Right atrium auricular region (tissue), 2 donors: ENCODE measurements at regions not wholly inside any gene's neighbourhood (a gene's known extent, or its start where the extent isn't known, plus 50 kb on each side); places are given as distances from the start of the nearest gene placed in this dataset.

ENCODE experiments used
- DNase-seq: peaks from one replicate; pipeline ENCODE4 v3.0.0-alpha.2; 2019; ENCODE audit warnings: low spot score
- H3K27ac ChIP-seq, 2 donors: fragments of 200-600 bp; sonication (generic); 1 replicate in 1 of 2; 2 replicates in 1 of 2; pipeline ENCODE4 v1.5.1; 2016 to 2019
- H3K27me3 ChIP-seq, 2 donors: fragments of 200-600 bp; sonication (generic); one replicate each; pipeline versions ENCODE4 v1.5.1 to v1.6.0; 2017 to 2019
- H3K36me3 ChIP-seq: fragments of 200-600 bp; sonication (generic); one replicate; pipeline ENCODE4 v1.5.1; 2016
- H3K4me1 ChIP-seq, 2 donors: fragments of 200-600 bp; sonication (generic); one replicate each; pipeline versions ENCODE4 v1.5.1 to v1.6.0; 2017 to 2019
- H3K4me3 ChIP-seq, 2 donors: fragments of 200-600 bp; sonication (generic); 1 replicate in 1 of 2; 2 replicates in 1 of 2; pipeline ENCODE4 v1.5.1; 2017 to 2019; ENCODE audit warnings: mild to moderate bottlenecking in 1 of 2, moderate library complexity in 1 of 2
- H3K9me3 ChIP-seq, 2 donors: fragments of 200-600 bp; sonication (generic); one replicate each; pipeline ENCODE4 v1.5.1; 2019
- TF ChIP-seq, protein P1 (sequence below), 2 donors: fragments of 200-600 bp; sonication (generic); IDR thresholded peaks; one replicate each; pipeline ENCODE4 v1.5.1; 2019; ENCODE audit warnings: antibody characterized with exemption in 2 of 2

DNA sequence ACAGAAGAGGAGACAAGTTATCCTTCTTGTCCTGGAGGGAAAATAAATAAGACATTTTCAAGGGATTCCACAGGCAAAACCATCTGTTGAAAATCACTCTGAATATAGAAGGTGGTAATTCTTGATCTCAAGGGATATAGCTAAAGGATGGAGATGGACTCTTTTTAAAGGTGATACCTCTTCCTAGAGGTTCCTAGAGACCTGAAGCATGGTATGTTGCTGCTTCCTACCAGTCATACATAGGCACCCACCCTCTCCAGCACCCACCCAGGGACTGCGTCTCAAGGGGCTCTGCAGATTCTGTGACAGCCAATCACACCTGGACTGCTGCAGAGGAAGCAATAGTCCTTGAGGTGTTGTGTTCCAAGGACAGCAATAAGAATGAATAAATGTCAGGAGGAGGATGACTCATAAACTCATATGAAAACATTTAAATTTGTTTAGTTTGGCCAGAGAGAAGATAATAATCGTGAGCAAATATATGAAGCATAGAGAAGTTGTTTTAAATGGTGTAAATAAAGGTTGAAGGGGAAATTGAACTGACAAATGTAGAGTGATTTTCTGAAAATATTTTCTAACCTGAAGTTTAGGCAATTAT is 741.6 kb upstream of the CBLB start:
- H3K27ac ChIP-seq = no peak overlapping the region
- no peaks in the 10 kb centered on the region for H3K4me1 ChIP-seq
- DNase-seq = no peak
- TF ChIP-seq, protein P1, sequence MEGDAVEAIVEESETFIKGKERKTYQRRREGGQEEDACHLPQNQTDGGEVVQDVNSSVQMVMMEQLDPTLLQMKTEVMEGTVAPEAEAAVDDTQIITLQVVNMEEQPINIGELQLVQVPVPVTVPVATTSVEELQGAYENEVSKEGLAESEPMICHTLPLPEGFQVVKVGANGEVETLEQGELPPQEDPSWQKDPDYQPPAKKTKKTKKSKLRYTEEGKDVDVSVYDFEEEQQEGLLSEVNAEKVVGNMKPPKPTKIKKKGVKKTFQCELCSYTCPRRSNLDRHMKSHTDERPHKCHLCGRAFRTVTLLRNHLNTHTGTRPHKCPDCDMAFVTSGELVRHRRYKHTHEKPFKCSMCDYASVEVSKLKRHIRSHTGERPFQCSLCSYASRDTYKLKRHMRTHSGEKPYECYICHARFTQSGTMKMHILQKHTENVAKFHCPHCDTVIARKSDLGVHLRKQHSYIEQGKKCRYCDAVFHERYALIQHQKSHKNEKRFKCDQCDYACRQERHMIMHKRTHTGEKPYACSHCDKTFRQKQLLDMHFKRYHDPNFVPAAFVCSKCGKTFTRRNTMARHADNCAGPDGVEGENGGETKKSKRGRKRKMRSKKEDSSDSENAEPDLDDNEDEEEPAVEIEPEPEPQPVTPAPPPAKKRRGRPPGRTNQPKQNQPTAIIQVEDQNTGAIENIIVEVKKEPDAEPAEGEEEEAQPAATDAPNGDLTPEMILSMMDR (IDR thresholded peaks at IDR 0.05) = no peak
- H3K4me3 ChIP-seq = no peak overlapping the region
- no peaks in the 10 kb centered on the region for H3K9me3 ChIP-seq
- H3K27me3 ChIP-seq = no peaks in the 10 kb centered on the region
- H3K36me3 ChIP-seq = no peaks in the 10 kb centered on the region

DNA sequence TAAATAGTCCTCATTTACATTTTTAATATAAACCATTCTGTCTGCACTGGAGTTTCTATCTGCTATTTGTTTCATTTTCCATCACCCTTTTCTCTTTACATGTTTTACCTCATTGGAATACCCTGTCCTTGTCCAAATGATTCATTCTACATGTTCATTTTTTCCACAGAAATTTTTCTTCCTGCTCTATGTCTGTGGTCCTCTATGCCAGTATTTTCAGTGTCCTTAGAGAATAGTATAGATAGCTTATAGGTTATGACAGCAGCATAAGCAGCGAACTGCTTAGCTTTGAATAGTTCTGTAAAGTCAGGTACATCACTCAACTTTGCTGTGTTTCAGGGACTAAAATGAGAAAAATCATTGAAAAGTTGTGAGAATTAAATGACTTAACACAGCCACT is 742.3 kb upstream of the CBLB start:
- no peaks in the 10 kb centered on the region for H3K36me3 ChIP-seq
- no peaks in the 10 kb centered on the region for H3K27me3 ChIP-seq
- H3K4me3 ChIP-seq = no peak overlapping the region
- TF ChIP-seq, protein P1 (IDR thresholded peaks at IDR 0.05) = no peak
- no peaks in the 10 kb centered on the region for H3K4me1 ChIP-seq
- no peak for DNase-seq
- no peaks in the 10 kb centered on the region for H3K9me3 ChIP-seq
- H3K27ac ChIP-seq = no peak overlapping the region

DNA sequence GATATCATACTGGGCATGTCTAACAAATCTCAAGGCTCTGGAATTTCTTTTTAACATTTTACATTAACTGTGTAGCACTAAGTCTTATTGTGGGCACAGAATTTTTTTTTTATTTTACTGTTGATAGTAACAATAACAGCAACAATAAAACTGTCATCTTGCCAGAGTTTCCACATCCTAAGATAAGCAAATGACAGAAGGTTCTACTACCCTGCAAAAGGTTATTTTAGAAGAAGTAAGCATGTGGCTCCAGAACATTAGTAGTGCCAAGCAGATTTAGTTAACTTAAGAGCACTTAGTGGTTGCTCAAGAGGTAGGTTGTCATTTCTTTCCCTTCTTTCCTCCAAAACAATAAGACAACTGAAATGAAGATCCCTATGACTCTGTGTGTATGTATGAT is 743.0 kb upstream of the CBLB start:
- no peaks in the 10 kb centered on the region for H3K27me3 ChIP-seq
- TF ChIP-seq, protein P1 (IDR thresholded peaks at IDR 0.05) = no peak
- DNase-seq = no peak
- H3K4me3 ChIP-seq = no peak overlapping the region
- no peaks in the 10 kb centered on the region for H3K36me3 ChIP-seq
- H3K27ac ChIP-seq = no peak overlapping the region
- no peaks in the 10 kb centered on the region for H3K9me3 ChIP-seq
- H3K4me1 ChIP-seq = no peaks in the 10 kb centered on the region

DNA sequence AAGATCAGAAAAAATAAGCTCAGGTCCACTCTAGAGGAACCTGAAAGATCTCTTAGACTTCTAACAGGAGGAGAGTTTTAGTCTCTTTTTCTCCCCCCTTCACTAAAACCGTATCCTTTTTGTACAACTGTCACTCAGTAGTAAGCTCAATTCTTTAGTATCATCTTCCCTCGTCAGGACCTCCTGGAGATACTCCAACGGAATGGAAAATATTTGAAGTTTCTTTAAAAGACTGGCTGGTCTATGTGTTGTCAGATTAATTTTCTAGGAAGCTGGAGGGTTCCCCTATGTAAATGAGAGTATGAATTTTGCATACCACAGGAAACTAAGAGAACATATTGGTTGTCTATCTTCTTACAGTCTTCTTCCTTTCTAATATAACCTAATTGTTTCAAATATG is 747.7 kb upstream of the CBLB start:
- no peaks in the 10 kb centered on the region for H3K4me1 ChIP-seq
- TF ChIP-seq, protein P1 (IDR thresholded peaks at IDR 0.05) = no peak
- no peak for DNase-seq
- H3K27ac ChIP-seq = no peak overlapping the region
- no peaks in the 10 kb centered on the region for H3K9me3 ChIP-seq
- no peaks in the 10 kb centered on the region for H3K36me3 ChIP-seq
- H3K27me3 ChIP-seq = no peaks in the 10 kb centered on the region
- H3K4me3 ChIP-seq = no peak overlapping the region

DNA sequence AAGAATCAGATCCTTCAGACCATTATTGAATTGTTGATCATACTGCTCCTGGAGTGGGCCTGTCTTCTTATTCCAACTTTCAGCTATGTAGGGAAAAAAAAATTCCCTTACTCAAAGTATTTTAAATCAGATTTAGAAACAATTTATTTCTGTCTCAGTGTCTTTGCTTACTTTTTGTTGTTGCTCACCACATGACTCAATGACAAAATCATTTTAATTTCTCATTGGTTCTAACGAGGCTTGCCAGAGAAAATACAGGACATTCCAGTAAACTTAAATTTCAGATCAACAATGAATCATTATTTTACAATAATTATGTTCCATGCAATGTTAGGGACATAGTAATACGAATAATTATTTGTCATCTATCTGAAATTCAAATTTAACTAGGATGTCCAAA is 748.5 kb upstream of the CBLB start:
- no peak for DNase-seq
- no peak overlapping the region for H3K27ac ChIP-seq
- H3K27me3 ChIP-seq = no peaks in the 10 kb centered on the region
- no peaks in the 10 kb centered on the region for H3K4me1 ChIP-seq
- TF ChIP-seq, protein P1 (IDR thresholded peaks at IDR 0.05) = no peak
- H3K9me3 ChIP-seq = no peaks in the 10 kb centered on the region
- no peak overlapping the region for H3K4me3 ChIP-seq
- no peaks in the 10 kb centered on the region for H3K36me3 ChIP-seq

DNA sequence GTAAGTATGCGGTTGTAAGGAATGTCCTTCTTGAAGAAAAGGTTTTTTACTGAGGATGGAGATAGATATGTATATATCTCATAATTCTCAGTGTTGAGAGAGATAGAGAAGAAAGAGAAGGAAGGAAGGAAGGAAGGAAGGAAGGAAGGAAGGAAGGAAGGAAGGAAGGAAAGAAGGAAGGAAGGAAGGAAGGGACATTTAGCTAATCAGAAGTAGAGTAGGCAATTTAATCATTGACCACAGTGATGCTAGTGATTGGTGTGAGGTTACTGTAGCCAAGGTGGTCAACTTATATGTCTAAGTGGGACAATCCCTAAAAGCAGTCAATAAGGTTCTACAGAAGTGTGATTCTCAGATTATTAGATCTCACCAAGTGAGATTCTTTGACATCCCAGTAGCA is 751.8 kb upstream of the CBLB start:
- DNase-seq = no peak
- no peaks in the 10 kb centered on the region for H3K27me3 ChIP-seq
- TF ChIP-seq, protein P1 (IDR thresholded peaks at IDR 0.05) = no peak
- H3K36me3 ChIP-seq = no peaks in the 10 kb centered on the region
- no peak overlapping the region for H3K4me3 ChIP-seq
- no peak overlapping the region for H3K27ac ChIP-seq
- H3K4me1 ChIP-seq = no peaks in the 10 kb centered on the region
- peaks cover 0 to 14% of the 10 kb centered on the region in 2 donors for H3K9me3 ChIP-seq
